Neuronal stem cell (in vitro differentiated cells): ENCODE measurements at regions not wholly inside any gene's neighbourhood (a gene's known extent, or its start where the extent isn't known, plus 50 kb on each side); places are given as distances from the start of the nearest gene placed in this dataset.

Experiments used
- DNase-seq: peaks from one replicate; pipeline ENCODE4 v3.0.0-alpha.2; 2013; ENCODE audit warnings: low spot score
- H2AFZ ChIP-seq: one replicate; pipeline ENCODE4 v1.6.1; 2013; ENCODE audit warnings: mild to moderate bottlenecking, low read length, inconsistent platforms
- H2AK5ac ChIP-seq: 2 replicates; pipeline ENCODE4 v1.6.1; 2013; ENCODE audit warnings: low read depth, mild to moderate bottlenecking, inconsistent platforms, low read length, moderate library complexity, mixed read lengths
- H2BK120ac ChIP-seq: 2 replicates; pipeline ENCODE4 v1.6.1; 2013; ENCODE audit warnings: low read depth, mild to moderate bottlenecking, inconsistent platforms, low read length, moderate library complexity, mixed read lengths
- H2BK12ac ChIP-seq: one replicate; pipeline ENCODE4 v1.6.1; 2013; ENCODE audit warnings: low read length, inconsistent platforms
- H2BK15ac ChIP-seq: 2 replicates; pipeline ENCODE4 v1.6.1; 2013; ENCODE audit warnings: mild to moderate bottlenecking, low read length, inconsistent platforms, mixed read lengths
- H2BK5ac ChIP-seq: one replicate; pipeline ENCODE4 v1.6.1; 2013; ENCODE audit warnings: inconsistent platforms, mild to moderate bottlenecking, low read length, moderate library complexity
- H3K14ac ChIP-seq: one replicate; pipeline ENCODE4 v1.6.1; 2013; ENCODE audit warnings: low read length, inconsistent platforms
- H3K18ac ChIP-seq: 2 replicates; pipeline ENCODE4 v1.6.1; 2013; ENCODE audit warnings: low read length, inconsistent platforms
- H3K23ac ChIP-seq: 2 replicates; pipeline ENCODE4 v1.6.1; 2013; ENCODE audit warnings: low read depth, mild to moderate bottlenecking, mixed read lengths, low read length, inconsistent platforms; ENCODE audit not compliant: poor library complexity
- H3K27ac ChIP-seq: replicated peaks from 3 replicates; pipeline ENCODE4 v1.5.1; 2013; ENCODE audit warnings: low read length, inconsistent platforms
- H3K27me3 ChIP-seq, 3 experiments: 2 replicates each; pipeline ENCODE4 v1.6.1; 2013; ENCODE audit warnings: low read length in 3 of 3, mild to moderate bottlenecking in 2 of 3, inconsistent platforms in 1 of 3, low read depth in 1 of 3, mixed read lengths in 1 of 3, moderate library complexity in 1 of 3; ENCODE audit not compliant: control insufficient read depth in 3 of 3, insufficient read depth in 3 of 3
- H3K36me3 ChIP-seq, 2 donors: replicated peaks in 1 of 2; 2 replicates each; pipeline ENCODE4 v1.6.1; 2013; ENCODE audit warnings: low read length in 2 of 2; ENCODE audit not compliant: control insufficient read depth in 2 of 2, insufficient read depth in 2 of 2
- H3K4ac ChIP-seq: 2 replicates; pipeline ENCODE4 v1.6.1; 2013; ENCODE audit warnings: inconsistent platforms, mild to moderate bottlenecking, low read length, moderate library complexity
- H3K4me1 ChIP-seq, 2 donors: 1 replicate in 1 of 2; 2 replicates in 1 of 2; pipeline ENCODE4 v1.6.1; 2013; ENCODE audit warnings: low read length in 2 of 2, low read depth in 1 of 2; ENCODE audit not compliant: control insufficient read depth in 2 of 2, insufficient read depth in 1 of 2
- H3K4me2 ChIP-seq: one replicate; pipeline ENCODE4 v1.6.1; 2013; ENCODE audit warnings: mild to moderate bottlenecking, low read length, inconsistent platforms; ENCODE audit not compliant: insufficient read depth, poor library complexity, severe bottlenecking
- H3K4me3 ChIP-seq, 2 donors: 2 replicates each; pipeline ENCODE4 v1.5.1; 2013; ENCODE audit warnings: low read length in 2 of 2, mild to moderate bottlenecking in 2 of 2, inconsistent platforms in 1 of 2, moderate library complexity in 1 of 2
- H3K79me1 ChIP-seq: one replicate; pipeline ENCODE4 v1.6.1; 2013; ENCODE audit warnings: low read depth, mild to moderate bottlenecking, inconsistent platforms, low read length, moderate library complexity
- H3K9ac ChIP-seq: one replicate; pipeline ENCODE4 v1.6.1; 2013; ENCODE audit warnings: mild to moderate bottlenecking, low read depth, low read length, inconsistent platforms; ENCODE audit not compliant: poor library complexity
- H3K9me3 ChIP-seq, 2 donors: replicated peaks in 1 of 2; 2 replicates each; pipeline versions ENCODE3 to v1.6.1; 2013; ENCODE audit warnings: low read length in 2 of 2, mild to moderate bottlenecking in 2 of 2, inconsistent platforms in 1 of 2, low read depth in 1 of 2, mixed read lengths in 1 of 2, moderate library complexity in 1 of 2; ENCODE audit not compliant: control insufficient read depth in 2 of 2, insufficient read depth in 1 of 2
- H4K8ac ChIP-seq: one replicate; pipeline ENCODE4 v1.6.1; 2013; ENCODE audit warnings: low read depth, mild to moderate bottlenecking, inconsistent platforms, low read length, moderate library complexity
- H4K91ac ChIP-seq: one replicate; pipeline ENCODE4 v1.6.1; 2013; ENCODE audit warnings: low read length, low read depth, mild to moderate bottlenecking, inconsistent platforms; ENCODE audit not compliant: poor library complexity
- WGBS, 2 donors: extraction: QIAGEN DNeasy Blood & Tissue Kit; methylation state at CpG; one replicate each; pipeline ENCODE4 v1.1.7; 2013; ENCODE audit warnings: missing lambda C conversion rate in 2 of 2, mixed read lengths in 1 of 2; ENCODE audit not compliant: insufficient read length in 2 of 2, insufficient replicate concordance in 1 of 2; ENCODE audit errors: extremely low coverage in 2 of 2; 5-methylcytosine and 5-hydroxymethylcytosine counted together

GRCh38 chr14:54223831-54224402 lies 172.9 kb upstream of the CDKN3 start:
- H4K91ac ChIP-seq = no peak overlapping the region
- H2BK120ac ChIP-seq = no peak overlapping the region
- no peak overlapping the region for H2BK12ac ChIP-seq
- no peaks in the 10 kb centered on the region for H3K9me3 ChIP-seq
- no peak for DNase-seq
- no peak overlapping the region for H2AFZ ChIP-seq
- H4K8ac ChIP-seq = no peak overlapping the region
- no peak overlapping the region for H2BK5ac ChIP-seq
- H3K4me1 ChIP-seq = peaks cover 13 to 20% of the 10 kb centered on the region in 2 donors
- no peak overlapping the region for H3K4ac ChIP-seq
- no peak overlapping the region for H3K4me2 ChIP-seq
- no CpG with 5 or more reads among the region's 5 CpGs for WGBS, 2 donors
- H3K36me3 ChIP-seq = no peaks in the 10 kb centered on the region
- H3K79me1 ChIP-seq = no peaks in the 10 kb centered on the region
- peaks cover 0 to 19% (median 0%) of the 10 kb centered on the region in 3 experiments for H3K27me3 ChIP-seq
- H3K27ac ChIP-seq = no peak overlapping the region
- H3K4me3 ChIP-seq = no peak overlapping the region
- H3K23ac ChIP-seq = no peak overlapping the region
- H2BK15ac ChIP-seq = no peak overlapping the region
- no peak overlapping the region for H3K18ac ChIP-seq
- no peak overlapping the region for H2AK5ac ChIP-seq
- H3K9ac ChIP-seq = no peak overlapping the region
- H3K14ac ChIP-seq = no peak overlapping the region

DNA sequence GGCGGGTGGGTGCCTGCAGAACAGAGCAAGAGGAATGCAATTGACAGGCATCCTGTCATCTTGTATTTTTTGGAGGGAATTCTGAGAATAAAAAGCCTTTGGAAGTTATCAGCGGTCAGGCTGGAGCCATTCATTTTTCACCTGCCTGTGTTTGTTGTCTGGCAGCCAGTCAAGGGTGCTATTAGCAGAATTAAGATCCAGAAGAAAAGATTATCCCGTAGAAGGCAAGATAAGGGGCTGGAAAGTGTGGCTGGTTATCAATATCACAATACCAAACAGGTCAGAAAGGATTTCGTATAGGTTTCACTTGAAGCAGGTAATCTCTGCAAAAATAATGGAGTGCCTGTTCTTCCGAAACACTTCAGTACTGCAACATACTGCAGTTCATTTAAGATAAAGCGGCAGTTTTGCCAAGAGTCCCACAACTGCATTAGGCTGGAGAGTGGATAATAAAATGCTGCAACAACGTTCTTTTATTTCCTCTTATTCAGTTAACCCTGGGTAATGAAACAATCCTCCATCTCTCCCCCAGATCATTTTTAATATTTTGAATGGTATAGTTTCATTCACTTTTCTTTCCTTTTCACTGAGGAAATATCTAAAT lies 171.2 kb upstream of the CDKN3 start:
- H2BK120ac ChIP-seq = no peak overlapping the region
- no peak overlapping the region for H4K91ac ChIP-seq
- H2BK15ac ChIP-seq = no peak overlapping the region
- H3K4me2 ChIP-seq = no peak overlapping the region
- no peak overlapping the region for H3K4ac ChIP-seq
- H3K79me1 ChIP-seq = no peaks in the 10 kb centered on the region
- peaks cover 8 to 12% of the 10 kb centered on the region in 2 donors for H3K4me1 ChIP-seq
- H2BK5ac ChIP-seq = no peak overlapping the region
- no peak overlapping the region for H3K14ac ChIP-seq
- H3K18ac ChIP-seq = no peak overlapping the region
- H2BK12ac ChIP-seq = no peak overlapping the region
- no peaks in the 10 kb centered on the region for H3K36me3 ChIP-seq
- no peak for DNase-seq
- H3K27me3 ChIP-seq = peaks cover 0 to 4% (median 0%) of the 10 kb centered on the region in 3 experiments
- H4K8ac ChIP-seq = no peak overlapping the region
- H3K9me3 ChIP-seq = no peaks in the 10 kb centered on the region
- no CpG with 5 or more reads among the region's 7 CpGs for WGBS, 2 donors
- no peak overlapping the region for H3K4me3 ChIP-seq
- H3K23ac ChIP-seq = no peak overlapping the region
- H3K9ac ChIP-seq = no peak overlapping the region
- no peak overlapping the region for H3K27ac ChIP-seq
- H2AK5ac ChIP-seq = no peak overlapping the region
- H2AFZ ChIP-seq = peak overlapping the region; percentile 48

- Histone ChIP-seq H3K27ac (no peak overlapping the region), H3K9ac (no peak overlapping the region), H2BK120ac (no peak overlapping the region), H3K4me1 (peaks cover 3 to 9% of the 10 kb centered on the region in 2 donors), H3K79me1 (no peaks in the 10 kb centered on the region), H4K8ac (no peak overlapping the region), H3K23ac (no peak overlapping the region), H3K4me2 (no peak overlapping the region), H3K4ac (no peak overlapping the region), H2AK5ac (no peak overlapping the region), H2BK5ac (no peak overlapping the region), H3K9me3 (no peaks in the 10 kb centered on the region), H2BK12ac (no peak overlapping the region), H4K91ac (no peak overlapping the region), H2AFZ (no peak overlapping the region), H3K36me3 (no peaks in the 10 kb centered on the region), H2BK15ac (no peak overlapping the region), H3K14ac (no peak overlapping the region), H3K27me3 (no peaks in the 10 kb centered on the region), H3K18ac (no peak overlapping the region), H3K4me3 (no peak overlapping the region)
- no peak for DNase-seq
- no CpG with 5 or more reads among the region's 2 CpGs for WGBS, 2 donors
Measured at GRCh38 chr14:54226103-54226502, 170.7 kb upstream of the CDKN3 start.

- no peak overlapping the region for H2AK5ac ChIP-seq
- no peak overlapping the region for H2AFZ ChIP-seq
- no peak overlapping the region for H2BK15ac ChIP-seq
- no peak overlapping the region for H3K4me3 ChIP-seq
- H3K27ac ChIP-seq = no peak overlapping the region
- no CpG with 5 or more reads among the region's 2 CpGs for WGBS, 2 donors
- no peak overlapping the region for H3K18ac ChIP-seq
- H3K79me1 ChIP-seq = no peaks in the 10 kb centered on the region
- no peaks in the 10 kb centered on the region for H3K27me3 ChIP-seq
- no peak overlapping the region for H3K9ac ChIP-seq
- no peak overlapping the region for H2BK12ac ChIP-seq
- H2BK5ac ChIP-seq = no peak overlapping the region
- peaks cover 3 to 9% of the 10 kb centered on the region in 2 donors for H3K4me1 ChIP-seq
- no peak for DNase-seq
- H3K9me3 ChIP-seq = no peaks in the 10 kb centered on the region
- no peaks in the 10 kb centered on the region for H3K36me3 ChIP-seq
- H3K4ac ChIP-seq = no peak overlapping the region
- H3K23ac ChIP-seq = no peak overlapping the region
- H4K91ac ChIP-seq = no peak overlapping the region
- H4K8ac ChIP-seq = no peak overlapping the region
- H3K14ac ChIP-seq = no peak overlapping the region
- no peak overlapping the region for H2BK120ac ChIP-seq
- no peak overlapping the region for H3K4me2 ChIP-seq
Measured at GRCh38 chr14:54226558-54226957, 170.2 kb upstream of the CDKN3 start.
